AG04449 (cell line): ENCODE measurements at regions not wholly inside any gene's neighbourhood (a gene's known extent, or its start where the extent isn't known, plus 50 kb on each side); places are given as distances from the start of the nearest gene placed in this dataset.

Experiments used
- CTCF ChIA-PET: fragments of 350-600 bp; formaldehyde crosslinking; extraction: SDS; loops from one replicate; lab custom pipeline; 2021; ENCODE audit warnings: antibody characterized with exemption; lab: Yijun Ruan, JAX
- POLR2A ChIA-PET: fragments of 400-600, 350-600 bp; formaldehyde crosslinking; extraction: SDS; loops from one replicate; lab custom pipeline; 2020; ENCODE audit warnings: antibody characterized with exemption, inconsistent platforms; lab: Yijun Ruan, JAX
- DNase-seq: peaks from one replicate; pipeline ENCODE4 v3.0.0-alpha.2; 2010; ENCODE audit warnings: low read depth, low spot score
- H3K4me3 ChIP-seq: 2 replicates; pipeline ENCODE4 v1.5.1; 2011; ENCODE audit warnings: low read depth, mild to moderate bottlenecking, control low read depth, low read length
- TF ChIP-seq, protein P1 (sequence below): IDR thresholded peaks from one replicate; pipeline ENCODE4 v1.5.1; 2011; ENCODE audit warnings: mild to moderate bottlenecking, moderate library complexity, low read length, control low read depth, inconsistent platforms; ENCODE audit not compliant: insufficient read depth; ENCODE audit errors: missing control alignments

DNA sequence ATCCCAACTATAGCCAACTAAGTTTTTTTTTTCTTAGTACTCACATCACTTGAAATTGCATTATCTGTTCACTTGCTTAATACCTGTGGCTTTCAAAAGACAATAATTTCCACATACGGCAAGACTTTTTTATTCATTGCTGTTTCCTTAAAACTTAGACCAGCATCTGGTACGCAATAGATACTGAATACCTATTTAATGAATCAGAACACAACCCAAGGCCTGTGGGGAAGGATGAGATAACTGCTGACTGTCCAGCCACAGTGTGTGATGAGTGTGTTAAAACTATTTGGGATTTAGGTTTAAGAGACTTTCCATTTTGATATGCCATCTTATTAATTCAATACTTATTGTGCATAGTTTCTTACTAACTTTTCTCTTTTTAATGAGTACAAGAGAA is 988.7 kb downstream of the NTRK3 start:
- DNase-seq, result peak; percentile 88
- POLR2A ChIA-PET, result no interaction called here
- TF ChIP-seq, protein P1, sequence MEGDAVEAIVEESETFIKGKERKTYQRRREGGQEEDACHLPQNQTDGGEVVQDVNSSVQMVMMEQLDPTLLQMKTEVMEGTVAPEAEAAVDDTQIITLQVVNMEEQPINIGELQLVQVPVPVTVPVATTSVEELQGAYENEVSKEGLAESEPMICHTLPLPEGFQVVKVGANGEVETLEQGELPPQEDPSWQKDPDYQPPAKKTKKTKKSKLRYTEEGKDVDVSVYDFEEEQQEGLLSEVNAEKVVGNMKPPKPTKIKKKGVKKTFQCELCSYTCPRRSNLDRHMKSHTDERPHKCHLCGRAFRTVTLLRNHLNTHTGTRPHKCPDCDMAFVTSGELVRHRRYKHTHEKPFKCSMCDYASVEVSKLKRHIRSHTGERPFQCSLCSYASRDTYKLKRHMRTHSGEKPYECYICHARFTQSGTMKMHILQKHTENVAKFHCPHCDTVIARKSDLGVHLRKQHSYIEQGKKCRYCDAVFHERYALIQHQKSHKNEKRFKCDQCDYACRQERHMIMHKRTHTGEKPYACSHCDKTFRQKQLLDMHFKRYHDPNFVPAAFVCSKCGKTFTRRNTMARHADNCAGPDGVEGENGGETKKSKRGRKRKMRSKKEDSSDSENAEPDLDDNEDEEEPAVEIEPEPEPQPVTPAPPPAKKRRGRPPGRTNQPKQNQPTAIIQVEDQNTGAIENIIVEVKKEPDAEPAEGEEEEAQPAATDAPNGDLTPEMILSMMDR, result no peak
- CTCF ChIA-PET, result no interaction called here
- no peak overlapping the region for H3K4me3 ChIP-seq

DNA sequence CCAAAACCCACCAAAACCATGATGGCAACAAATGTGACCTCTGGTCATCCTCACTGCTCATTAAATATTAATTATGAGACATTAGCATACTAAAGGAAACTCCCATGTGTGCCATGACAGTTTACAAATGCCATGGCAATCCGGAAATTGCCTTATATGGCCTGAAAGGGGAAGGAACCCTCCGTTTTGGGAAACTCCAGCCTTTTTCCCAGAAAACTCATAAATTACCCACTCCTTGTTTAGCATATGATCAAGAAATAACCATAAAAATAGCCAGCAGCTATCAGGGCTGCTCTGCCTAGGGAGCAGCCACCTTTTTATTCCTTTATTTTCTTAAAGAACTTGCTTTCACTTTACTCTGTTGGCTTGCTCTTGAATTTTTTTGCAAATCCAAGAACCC is 992.7 kb downstream of the NTRK3 start:
- H3K4me3 ChIP-seq, result no peak overlapping the region
- POLR2A ChIA-PET, result no interaction called here
- TF ChIP-seq, protein P1, result no peak
- CTCF ChIA-PET, result no interaction called here
- no peak for DNase-seq

DNA sequence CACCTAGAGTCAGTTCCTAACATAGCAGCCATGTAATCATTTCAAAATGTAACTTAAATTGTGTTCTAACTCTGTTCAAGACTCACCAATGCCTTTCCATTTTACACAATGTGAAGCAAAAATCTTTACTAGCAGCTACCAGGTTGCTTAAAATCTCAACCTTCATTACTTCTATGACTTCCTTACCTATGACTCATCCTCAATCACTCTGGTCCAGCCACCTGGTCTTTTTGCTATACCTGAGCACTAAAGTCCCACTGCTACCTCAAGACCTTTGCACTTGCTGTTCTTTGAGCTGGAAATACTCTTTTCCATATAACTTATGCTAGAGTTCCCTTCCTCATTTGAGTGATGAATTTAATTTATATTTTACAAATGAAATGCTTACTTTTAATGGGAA is 993.2 kb downstream of the NTRK3 start:
- no peak for DNase-seq
- ChIA-PET CTCF (no interaction called here), POLR2A (no interaction called here)
- TF ChIP-seq, protein P1, result no peak
- H3K4me3 ChIP-seq, result no peak overlapping the region

DNA sequence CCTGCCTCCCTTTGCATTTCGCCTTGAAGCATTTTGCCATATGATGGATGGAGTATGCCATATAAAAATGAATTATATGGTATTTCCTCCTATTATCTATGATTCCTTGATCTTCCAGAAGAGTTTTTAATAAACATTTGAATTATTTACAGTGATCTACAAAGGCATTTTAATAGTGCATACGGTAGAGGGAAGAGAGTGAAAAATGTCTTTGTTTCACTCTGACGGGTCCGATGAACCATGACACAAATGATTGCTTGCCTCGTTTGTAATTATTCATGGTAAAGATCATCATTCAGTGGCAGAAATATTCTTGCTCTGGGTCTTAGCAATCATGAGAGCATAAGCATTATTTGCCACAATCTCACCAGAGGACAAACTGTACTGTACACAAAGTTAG is 1010.9 kb downstream of the NTRK3 start:
- no peak for DNase-seq
- ChIA-PET POLR2A (interaction anchor here (0.6 kb wide), 1 partner anchor 323 kb away, joined by 3 read pairs; no protein-coding TSS in a partner anchor), CTCF (no interaction called here)
- TF ChIP-seq, protein P1, result no peak
- no peak overlapping the region for H3K4me3 ChIP-seq

DNA sequence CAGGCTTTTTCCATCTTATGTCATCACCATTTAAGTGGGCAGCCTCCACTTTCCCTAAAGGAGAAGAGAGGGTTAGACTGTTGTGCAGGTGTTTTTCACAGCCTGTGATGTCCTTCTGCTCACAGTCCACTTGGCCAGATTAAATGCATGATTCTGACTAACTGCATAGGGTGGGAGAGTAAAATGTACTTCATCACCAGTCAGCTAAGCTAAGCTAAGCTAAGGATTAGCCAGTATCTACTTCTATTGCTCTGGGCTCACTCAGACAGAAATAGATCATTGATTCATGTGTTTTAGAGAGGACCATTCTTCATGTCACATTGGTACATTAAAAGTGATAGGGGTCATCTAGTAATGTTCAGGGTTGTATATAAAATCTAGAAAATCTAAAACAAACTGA is 1013.1 kb downstream of the NTRK3 start:
- no peak overlapping the region for H3K4me3 ChIP-seq
- no peak for DNase-seq
- CTCF ChIA-PET, result no interaction called here
- POLR2A ChIA-PET, result no interaction called here
- TF ChIP-seq, protein P1, result no peak

DNA sequence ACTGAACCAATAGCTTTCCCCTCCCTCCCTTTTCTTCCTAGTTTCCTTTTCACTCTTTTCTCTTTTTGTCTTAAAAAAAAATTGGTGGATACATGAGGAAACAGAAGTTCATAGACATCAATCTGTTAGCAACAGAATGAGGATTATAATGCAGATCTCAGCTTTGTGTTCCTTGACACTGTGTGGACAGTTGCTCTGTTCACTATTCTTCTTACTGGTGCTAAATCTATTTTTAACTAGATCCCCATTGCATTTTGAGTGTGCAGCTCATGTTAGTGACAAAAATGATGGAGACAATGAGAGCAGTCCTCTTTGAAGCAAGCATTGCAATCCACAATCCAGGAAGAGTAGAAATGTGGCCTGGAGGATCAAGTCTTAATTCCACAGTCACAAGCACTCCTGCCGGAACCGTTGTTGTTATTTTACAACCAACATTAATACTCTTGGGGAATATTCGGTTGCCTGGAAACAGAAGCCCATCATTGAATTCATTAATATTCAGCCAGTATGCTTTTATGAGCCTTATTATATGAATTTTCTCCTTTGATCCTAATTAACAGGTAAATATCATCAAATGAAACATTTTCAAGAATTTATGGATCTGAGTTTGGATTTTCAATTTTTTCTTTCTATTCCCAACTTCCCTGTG is 1016.8 kb downstream of the NTRK3 start:
- DNase-seq, result no peak
- ChIA-PET CTCF (interaction anchor here (1.1 kb wide), 1 partner anchor 27 kb away, joined by 3 read pairs; no protein-coding TSS in a partner anchor), POLR2A (no interaction called here)
- TF ChIP-seq, protein P1, result no peak
- H3K4me3 ChIP-seq, result no peak overlapping the region
